ENCODE measurements at regions not wholly inside any gene's neighbourhood (a gene's known extent, or its start where the extent isn't known, plus 50 kb on each side); places are given as distances from the start of the nearest gene placed in this dataset.

- no peak overlapping the region for H3K4me3 ChIP-seq
- DNase-seq: no peak
- H3K9me3 ChIP-seq: no peaks in the 10 kb centered on the region
- H3K4me1 ChIP-seq: no peaks in the 10 kb centered on the region
- no peaks in the 10 kb centered on the region for H3K36me3 ChIP-seq
- ATAC-seq: no peak
- intact Hi-C loops (cut with DNase I): no loop called here
- WGBS, 4 donors: 41 to 58% (median 49%) methylated on average over 2 of the region's 2 CpGs
- H3K27ac ChIP-seq: no peak overlapping the region
- TF ChIP-seq POLR2A (IDR thresholded peaks at IDR 0.05): no peak
- TF ChIP-seq, protein P1, sequence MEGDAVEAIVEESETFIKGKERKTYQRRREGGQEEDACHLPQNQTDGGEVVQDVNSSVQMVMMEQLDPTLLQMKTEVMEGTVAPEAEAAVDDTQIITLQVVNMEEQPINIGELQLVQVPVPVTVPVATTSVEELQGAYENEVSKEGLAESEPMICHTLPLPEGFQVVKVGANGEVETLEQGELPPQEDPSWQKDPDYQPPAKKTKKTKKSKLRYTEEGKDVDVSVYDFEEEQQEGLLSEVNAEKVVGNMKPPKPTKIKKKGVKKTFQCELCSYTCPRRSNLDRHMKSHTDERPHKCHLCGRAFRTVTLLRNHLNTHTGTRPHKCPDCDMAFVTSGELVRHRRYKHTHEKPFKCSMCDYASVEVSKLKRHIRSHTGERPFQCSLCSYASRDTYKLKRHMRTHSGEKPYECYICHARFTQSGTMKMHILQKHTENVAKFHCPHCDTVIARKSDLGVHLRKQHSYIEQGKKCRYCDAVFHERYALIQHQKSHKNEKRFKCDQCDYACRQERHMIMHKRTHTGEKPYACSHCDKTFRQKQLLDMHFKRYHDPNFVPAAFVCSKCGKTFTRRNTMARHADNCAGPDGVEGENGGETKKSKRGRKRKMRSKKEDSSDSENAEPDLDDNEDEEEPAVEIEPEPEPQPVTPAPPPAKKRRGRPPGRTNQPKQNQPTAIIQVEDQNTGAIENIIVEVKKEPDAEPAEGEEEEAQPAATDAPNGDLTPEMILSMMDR (IDR thresholded peaks at IDR 0.05): no peak
- H3K27me3 ChIP-seq: no peaks in the 10 kb centered on the region
Measured at GRCh38 chr4:167826281-167826680, 266.1 kb upstream of the ANXA10 start.

GRCh38 chr4:167831855-167832254 lies 260.5 kb upstream of the ANXA10 start:
- Histone ChIP-seq H3K36me3 (no peaks in the 10 kb centered on the region), H3K4me1 (no peaks in the 10 kb centered on the region), H3K27me3 (no peaks in the 10 kb centered on the region), H3K27ac (no peak overlapping the region), H3K9me3 (no peaks in the 10 kb centered on the region), H3K4me3 (no peak overlapping the region)
- no peak for TF ChIP-seq POLR2A (IDR thresholded peaks at IDR 0.05)
- TF ChIP-seq, protein P1 (IDR thresholded peaks at IDR 0.05): no peak
- no peak for DNase-seq
- intact Hi-C loops (cut with DNase I): no loop called here
- ATAC-seq: no peak

GRCh38 chr4:167838686-167839085 lies 253.7 kb upstream of the ANXA10 start:
- intact Hi-C loops (cut with DNase I): no loop called here
- H3K36me3 ChIP-seq: no peaks in the 10 kb centered on the region
- H3K27me3 ChIP-seq: no peaks in the 10 kb centered on the region
- H3K9me3 ChIP-seq: peaks cover 0 to 6% (median 0%) of the 10 kb centered on the region in 12 donors
- H3K4me3 ChIP-seq: no peak overlapping the region
- H3K27ac ChIP-seq: no peak overlapping the region
- no peak for ATAC-seq
- no peaks in the 10 kb centered on the region for H3K4me1 ChIP-seq
- no peak for DNase-seq
- 74 to 84% (median 81%) methylated on average over 1 of the region's 1 CpG for WGBS, 4 donors
- TF ChIP-seq POLR2A (IDR thresholded peaks at IDR 0.05): no peak
- TF ChIP-seq, protein P1 (IDR thresholded peaks at IDR 0.05): no peak

DNA sequence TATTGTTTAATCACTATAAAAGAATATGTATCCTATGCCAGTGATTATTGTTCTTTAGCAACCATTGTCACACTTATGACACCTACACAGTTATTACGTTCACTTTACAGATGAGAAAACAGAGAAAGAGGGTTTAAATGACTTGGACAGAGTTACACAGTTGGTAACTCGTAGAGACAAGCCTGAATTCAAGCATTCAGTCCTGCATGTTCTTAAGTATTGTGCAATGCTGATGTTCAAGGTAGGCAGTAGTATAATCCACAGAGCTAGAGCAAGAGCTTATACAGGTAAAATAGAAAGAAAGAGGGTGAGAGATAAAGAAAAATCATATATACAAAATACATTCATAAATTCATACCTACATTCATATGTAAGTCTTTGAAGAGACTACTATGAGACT lies 249.8 kb upstream of the ANXA10 start:
- Histone ChIP-seq H3K4me3 (no peak overlapping the region), H3K27me3 (no peaks in the 10 kb centered on the region), H3K4me1 (no peaks in the 10 kb centered on the region), H3K9me3 (peaks cover 0 to 6% (median 0%) of the 10 kb centered on the region in 12 donors), H3K36me3 (no peaks in the 10 kb centered on the region), H3K27ac (no peak overlapping the region)
- intact Hi-C loops (cut with DNase I): no loop called here
- 61 to 65% (median 63%) methylated on average over 2 of the region's 2 CpGs for WGBS, 4 donors
- no peak for DNase-seq
- TF ChIP-seq POLR2A (IDR thresholded peaks at IDR 0.05): no peak
- TF ChIP-seq, protein P1 (IDR thresholded peaks at IDR 0.05): no peak
- ATAC-seq: no peak

Data from heart left ventricle (tissue), 16 donors.